Keratinocyte (primary cell): ENCODE measurements at regions not wholly inside any gene's neighbourhood (a gene's known extent, or its start where the extent isn't known, plus 50 kb on each side); places are given as distances from the start of the nearest gene placed in this dataset.

ENCODE experiments used
- DNase-seq: peaks from one replicate; pipeline ENCODE4 v3.0.0-alpha.2; 2011; ENCODE audit warnings: low read depth, missing footprints, low spot score
- FAIRE-seq: peaks from 2 replicates; lab custom pipeline; 2011; peaks lifted over from hg19 to GRCh38; lab: Jason Lieb, UNC
- H2AFZ ChIP-seq: 2 replicates; pipeline ENCODE4 v1.6.0; 2012; ENCODE audit warnings: low read length, control low read depth, inconsistent platforms; ENCODE audit not compliant: control insufficient read depth
- H3K27ac ChIP-seq: 2 replicates; pipeline ENCODE4 v1.5.1; 2011; ENCODE audit warnings: low read length; ENCODE audit not compliant: control insufficient read depth, insufficient read depth
- H3K27me3 ChIP-seq: 3 replicates; pipeline ENCODE4 v1.6.0; 2011; ENCODE audit warnings: low read length; ENCODE audit not compliant: control insufficient read depth, insufficient read depth; ENCODE audit errors: extremely low read depth
- H3K36me3 ChIP-seq, 2 experiments: 2 replicates in 1 of 2; 3 replicates in 1 of 2; pipeline ENCODE4 v1.5.1; 2011; ENCODE audit warnings: low read length in 2 of 2, mild to moderate bottlenecking in 1 of 2; ENCODE audit not compliant: control insufficient read depth in 2 of 2, insufficient read depth in 2 of 2; ENCODE audit errors: extremely low read depth in 1 of 2
- H3K4me1 ChIP-seq: 3 replicates; pipeline ENCODE4 v1.5.1; 2011; ENCODE audit warnings: low read length; ENCODE audit not compliant: control insufficient read depth, insufficient read depth; ENCODE audit errors: extremely low read depth
- H3K4me2 ChIP-seq: 3 replicates; pipeline ENCODE4 v1.6.0; 2011; ENCODE audit warnings: low read depth, low read length; ENCODE audit not compliant: control insufficient read depth, insufficient read depth; ENCODE audit errors: extremely low read depth
- H3K4me3 ChIP-seq, 3 experiments: fragments of 200-600 bp in 1 of 3; sonication (generic) in 1 of 3; 2 replicates in 2 of 3; 3 replicates in 1 of 3; pipeline ENCODE4 v1.5.1; 2011 to 2016; ENCODE audit warnings: low read length in 3 of 3, mild to moderate bottlenecking in 3 of 3, control low read depth in 2 of 3, inconsistent platforms in 1 of 3, low read depth in 1 of 3, mixed read lengths in 1 of 3, mixed run types in 1 of 3, moderate library complexity in 1 of 3; ENCODE audit not compliant: control insufficient read depth in 2 of 3, insufficient read depth in 2 of 3; ENCODE audit errors: extremely low read depth in 1 of 3
- H3K79me2 ChIP-seq: 2 replicates; pipeline ENCODE4 v1.6.0; 2012; ENCODE audit warnings: low read length; ENCODE audit not compliant: control insufficient read depth, insufficient read depth
- H3K9ac ChIP-seq: 3 replicates; pipeline ENCODE4 v1.6.0; 2011; ENCODE audit warnings: low read length; ENCODE audit not compliant: control insufficient read depth, insufficient read depth; ENCODE audit errors: extremely low read depth
- H3K9me1 ChIP-seq: 3 replicates; pipeline ENCODE4 v1.6.0; 2011; ENCODE audit warnings: low read length; ENCODE audit not compliant: control insufficient read depth, insufficient read depth; ENCODE audit errors: extremely low read depth
- H3K9me3 ChIP-seq: 2 replicates; pipeline ENCODE4 v1.5.1; 2012; ENCODE audit warnings: low read depth, low read length; ENCODE audit not compliant: control insufficient read depth
- H4K20me1 ChIP-seq: 3 replicates; pipeline ENCODE4 v1.6.0; 2011; ENCODE audit warnings: low read length; ENCODE audit not compliant: control insufficient read depth, insufficient read depth; ENCODE audit errors: extremely low read depth
- EZH2 ChIP-seq: IDR thresholded peaks from one replicate; pipeline ENCODE4 v1.6.1; 2012; ENCODE audit warnings: inconsistent platforms, mild to moderate bottlenecking, low read length, moderate library complexity
- dilution Hi-C: fragments of 300-500 bp; cut with MboI; formaldehyde crosslinking; loops from one replicate; pipeline ENCODE4 v1.7.0; 2020; ENCODE audit warnings: low sequenced_read_pairs; ENCODE audit not compliant: extremely low pct_ligation_motif_present
- TF ChIP-seq, protein P1 (sequence below), 3 experiments: IDR thresholded peaks in 1 of 3; conservative IDR thresholded peaks in 1 of 3; optimal IDR thresholded peaks in 1 of 3; 2 replicates in 2 of 3; 3 replicates in 1 of 3; pipeline versions ENCODE3 to v1.5.1; 2011; ENCODE audit warnings: low read length in 3 of 3, mild to moderate bottlenecking in 3 of 3, moderate library complexity in 2 of 3, control low read depth in 1 of 3, inconsistent platforms in 1 of 3; ENCODE audit not compliant: insufficient read depth in 2 of 3; ENCODE audit errors: extremely low read depth in 1 of 3

DNA sequence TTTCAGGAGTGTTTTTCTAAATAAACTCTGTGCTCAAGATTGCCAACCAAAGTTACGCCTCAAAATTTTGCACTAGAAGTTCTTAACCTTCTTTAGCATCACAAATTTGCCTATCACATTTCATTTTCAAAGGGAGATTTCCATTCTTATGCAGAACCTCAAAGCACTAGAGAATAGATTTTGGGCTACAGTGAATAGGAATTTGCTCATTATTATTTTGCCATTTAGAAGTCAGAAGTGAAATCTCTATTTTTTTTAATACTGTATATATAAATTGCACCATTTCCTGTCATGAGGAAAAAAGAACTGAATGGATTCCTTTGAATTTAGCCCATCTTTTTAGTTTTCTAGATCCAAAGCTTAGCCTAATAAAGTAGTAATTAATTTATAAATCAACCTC, 796.4 kb downstream of the ADGRL2 start:
- FAIRE-seq (no peak), DNase-seq (no peak)
- no peak overlapping the region for H3K4me3 ChIP-seq
- H3K36me3 ChIP-seq, result no peaks in the 10 kb centered on the region
- H3K4me2 ChIP-seq, result no peak overlapping the region
- TF ChIP-seq, protein P1, sequence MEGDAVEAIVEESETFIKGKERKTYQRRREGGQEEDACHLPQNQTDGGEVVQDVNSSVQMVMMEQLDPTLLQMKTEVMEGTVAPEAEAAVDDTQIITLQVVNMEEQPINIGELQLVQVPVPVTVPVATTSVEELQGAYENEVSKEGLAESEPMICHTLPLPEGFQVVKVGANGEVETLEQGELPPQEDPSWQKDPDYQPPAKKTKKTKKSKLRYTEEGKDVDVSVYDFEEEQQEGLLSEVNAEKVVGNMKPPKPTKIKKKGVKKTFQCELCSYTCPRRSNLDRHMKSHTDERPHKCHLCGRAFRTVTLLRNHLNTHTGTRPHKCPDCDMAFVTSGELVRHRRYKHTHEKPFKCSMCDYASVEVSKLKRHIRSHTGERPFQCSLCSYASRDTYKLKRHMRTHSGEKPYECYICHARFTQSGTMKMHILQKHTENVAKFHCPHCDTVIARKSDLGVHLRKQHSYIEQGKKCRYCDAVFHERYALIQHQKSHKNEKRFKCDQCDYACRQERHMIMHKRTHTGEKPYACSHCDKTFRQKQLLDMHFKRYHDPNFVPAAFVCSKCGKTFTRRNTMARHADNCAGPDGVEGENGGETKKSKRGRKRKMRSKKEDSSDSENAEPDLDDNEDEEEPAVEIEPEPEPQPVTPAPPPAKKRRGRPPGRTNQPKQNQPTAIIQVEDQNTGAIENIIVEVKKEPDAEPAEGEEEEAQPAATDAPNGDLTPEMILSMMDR (optimal IDR thresholded peaks at IDR 0.05 in 1 of 3, IDR thresholded peaks at IDR 0.05 in 1 of 3, conservative IDR thresholded peaks at IDR 0.05 in 1 of 3; ENCODE audit: extremely low read depth in 1 of 3, insufficient read depth in 2 of 3, low read length in 3 of 3), result no peak
- no peak for TF ChIP-seq EZH2
- H3K9me3 ChIP-seq, result no peaks in the 10 kb centered on the region
- H2AFZ ChIP-seq, result no peak overlapping the region
- H3K27ac ChIP-seq, result no peak overlapping the region
- H4K20me1 ChIP-seq, result no peaks in the 10 kb centered on the region
- H3K9ac ChIP-seq, result no peak overlapping the region
- no peaks in the 10 kb centered on the region for H3K9me1 ChIP-seq
- no peaks in the 10 kb centered on the region for H3K27me3 ChIP-seq
- no peaks in the 10 kb centered on the region for H3K4me1 ChIP-seq
- no peaks in the 10 kb centered on the region for H3K79me2 ChIP-seq
- dilution Hi-C loops, result no loop called here

DNA sequence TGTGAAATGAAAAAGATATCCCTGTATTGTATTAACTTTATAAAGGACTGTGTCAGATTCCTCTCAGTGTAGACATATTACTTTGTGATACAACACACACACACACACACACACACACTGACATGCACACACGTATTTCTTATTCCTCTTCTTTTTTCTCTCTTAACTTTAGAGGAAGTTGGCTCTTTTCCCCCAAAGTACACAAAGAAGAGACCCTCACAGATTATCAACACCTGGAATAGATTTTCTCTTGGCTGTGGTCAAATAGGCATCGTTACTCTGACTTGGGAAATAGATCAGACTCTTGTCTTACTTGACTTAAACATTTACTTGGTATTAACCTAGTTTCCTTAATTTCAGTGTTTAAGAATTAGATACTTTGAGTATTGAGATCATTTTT, 792.8 kb downstream of the ADGRL2 start:
- Histone ChIP-seq H3K36me3 (no peaks in the 10 kb centered on the region), H2AFZ (no peak overlapping the region), H3K9me3 (no peaks in the 10 kb centered on the region), H3K9ac (no peak overlapping the region), H3K4me1 (no peaks in the 10 kb centered on the region), H3K4me2 (no peak overlapping the region), H3K9me1 (no peaks in the 10 kb centered on the region), H4K20me1 (no peaks in the 10 kb centered on the region), H3K79me2 (no peaks in the 10 kb centered on the region), H3K4me3 (no peak overlapping the region), H3K27me3 (no peaks in the 10 kb centered on the region), H3K27ac (no peak overlapping the region)
- DNase-seq (no peak), FAIRE-seq (no peak)
- TF ChIP-seq EZH2, result no peak
- TF ChIP-seq, protein P1 (optimal IDR thresholded peaks at IDR 0.05 in 1 of 3, IDR thresholded peaks at IDR 0.05 in 1 of 3, conservative IDR thresholded peaks at IDR 0.05 in 1 of 3; ENCODE audit: extremely low read depth in 1 of 3, insufficient read depth in 2 of 3, low read length in 3 of 3), result no peak
- dilution Hi-C loops, result no loop called here
